GM12878 (cell line): ENCODE measurements at regions not wholly inside any gene's neighbourhood (a gene's known extent, or its start where the extent isn't known, plus 50 kb on each side); places are given as distances from the start of the nearest gene placed in this dataset.

Source experiments
- ATAC-seq: fragments of 200-7000 bp; cut with Tn5 transposase; 3 replicates; pipeline ENCODE4 v1.9.1; 2020; ENCODE audit warnings: mild to moderate bottlenecking, moderate library complexity
- BruUV-seq: library from RNA; stranded (reverse); fragments of 400-500 nt; replicated peaks from 2 replicates; lab custom pipeline; 2021; lab: Mats Ljungman, UMichigan
- CTCF ChIA-PET: fragments of 300-600 bp; sonication (Branson Sonifier 250); formaldehyde crosslinking; extraction: SDS; loops from one replicate; lab custom pipeline; 2021; ENCODE audit warnings: inconsistent platforms; lab: Yijun Ruan, JAX
- POLR2A ChIA-PET: fragments of 350-600 bp; formaldehyde crosslinking; extraction: SDS; loops from one replicate; lab custom pipeline; 2021; ENCODE audit warnings: inconsistent platforms; lab: Charles Lee
- RAD21 ChIA-PET: fragments of 300-600 bp; sonication (Branson Sonifier 250); formaldehyde crosslinking; loops from one replicate; lab custom pipeline; 2023; ENCODE audit warnings: antibody characterized with exemption; ENCODE audit not compliant: unreplicated experiment; lab: Charles Lee
- SMC1A ChIA-PET: fragments of 300-600 bp; sonication (Branson Sonifier 250); formaldehyde crosslinking; loops from one replicate; lab custom pipeline; 2023; ENCODE audit not compliant: unreplicated experiment, uncharacterized antibody; lab: Charles Lee
- DNase-seq: peaks from one replicate; pipeline ENCODE4 v3.0.0-alpha.2; 2011; ENCODE audit warnings: low read depth, low spot score
- FAIRE-seq: peaks from 3 replicates; lab custom pipeline; 2011; peaks lifted over from hg19 to GRCh38; lab: Jason Lieb, UNC
- H2AFZ ChIP-seq: 2 replicates; pipeline ENCODE4 v1.6.0; 2011; ENCODE audit warnings: low read depth, low read length, control low read depth; ENCODE audit not compliant: control insufficient read depth
- H3K27ac ChIP-seq: 2 replicates; pipeline ENCODE4 v1.5.1; 2011; ENCODE audit warnings: control low read depth; ENCODE audit not compliant: control insufficient read depth, insufficient read depth
- H3K27me3 ChIP-seq, 2 experiments: replicated peaks in 1 of 2; 2 replicates each; pipeline versions ENCODE4 v1.6.0 to v1.6.1; 2011; ENCODE audit warnings: low read length in 1 of 2; ENCODE audit not compliant: control insufficient read depth in 2 of 2, insufficient read depth in 2 of 2
- H3K36me3 ChIP-seq, 2 experiments: 2 replicates each; pipeline ENCODE4 v1.5.1; 2011; ENCODE audit warnings: low read length in 1 of 2; ENCODE audit not compliant: control insufficient read depth in 2 of 2, insufficient read depth in 2 of 2
- H3K4me1 ChIP-seq: 2 replicates; pipeline ENCODE4 v1.6.1; 2011; ENCODE audit warnings: mild to moderate bottlenecking, low read length, moderate library complexity, mixed read lengths; ENCODE audit not compliant: control insufficient read depth, insufficient read depth
- H3K4me2 ChIP-seq: 2 replicates; pipeline ENCODE4 v1.6.0; 2011; ENCODE audit warnings: control low read depth; ENCODE audit not compliant: control insufficient read depth, insufficient read depth
- H3K4me3 ChIP-seq: fragments of 200-600 bp; sonication (generic); 2 replicates; pipeline ENCODE4 v1.5.1; 2016
- H3K79me2 ChIP-seq: 2 replicates; pipeline ENCODE4 v1.6.0; 2011; ENCODE audit warnings: low read length; ENCODE audit not compliant: control insufficient read depth, insufficient read depth
- H3K9ac ChIP-seq: 2 replicates; pipeline ENCODE4 v1.8.0; 2011; ENCODE audit warnings: low read length, control low read depth, mixed read lengths; ENCODE audit not compliant: control insufficient read depth, insufficient read depth
- H3K9me3 ChIP-seq: replicated peaks from 3 replicates; pipeline ENCODE4 v1.5.1; 2011; ENCODE audit warnings: mild to moderate bottlenecking, low read length; ENCODE audit not compliant: control insufficient read depth, insufficient read depth
- H4K20me1 ChIP-seq: 2 replicates; pipeline ENCODE4 v1.6.0; 2011; ENCODE audit not compliant: control insufficient read depth, insufficient read depth
- ASH2L ChIP-seq: fragments of 300-600, 200-600 bp; sonication (generic); IDR thresholded peaks from 2 replicates; pipeline ENCODE4 v1.6.1; 2017; ENCODE audit warnings: low read depth, mild to moderate bottlenecking, borderline replicate concordance
- ATF2 ChIP-seq: IDR thresholded peaks from 2 replicates; pipeline ENCODE4 v1.6.1; 2012; ENCODE audit warnings: low read length, inconsistent platforms
- CEBPZ ChIP-seq: fragments of 150-350 bp; IDR thresholded peaks from 2 replicates; pipeline ENCODE4 v1.6.1; 2016; ENCODE audit warnings: low read depth, low read length
- EGR1 ChIP-seq, 2 experiments: IDR thresholded peaks; 1 replicate in 1 of 2; 2 replicates in 1 of 2; pipeline ENCODE4 v1.6.1; 2011 to 2012; ENCODE audit warnings: low read depth in 2 of 2, low read length in 2 of 2, borderline replicate concordance in 1 of 2, mild to moderate bottlenecking in 1 of 2, moderate library complexity in 1 of 2
- KDM1A ChIP-seq: fragments of 200-600 bp; sonication (generic); IDR thresholded peaks from 2 replicates; pipeline ENCODE4 v1.6.1; 2016; ENCODE audit warnings: borderline replicate concordance
- LARP7 ChIP-seq: fragments of 450-650 bp; IDR thresholded peaks from 2 replicates; pipeline ENCODE4 v1.6.1; 2017; ENCODE audit warnings: mild to moderate bottlenecking
- NFXL1 ChIP-seq: fragments of 450-650 bp; IDR thresholded peaks from 2 replicates; pipeline ENCODE4 v1.6.1; 2017; ENCODE audit warnings: antibody characterized with exemption, mild to moderate bottlenecking, borderline replicate concordance
- SKIL ChIP-seq: fragments of 450-650 bp; IDR thresholded peaks from 2 replicates; pipeline ENCODE4 v1.6.1; 2017; ENCODE audit warnings: mild to moderate bottlenecking, low read depth, inconsistent platforms; ENCODE audit not compliant: poor library complexity, severe bottlenecking
- STAT1 ChIP-seq: fragments of 450-650 bp; conservative IDR thresholded peaks from 2 replicates; pipeline ENCODE4 v1.6.1; 2014; ENCODE audit warnings: antibody characterized with exemption, mild to moderate bottlenecking
- TBL1XR1 ChIP-seq: IDR thresholded peaks from 2 replicates; pipeline ENCODE4 v1.6.1; 2012; ENCODE audit warnings: low read depth, low read length, improper control_type of control experiment
- TCF3 ChIP-seq: IDR thresholded peaks from 2 replicates; pipeline ENCODE4 v1.6.1; 2012; ENCODE audit warnings: low read depth, mild to moderate bottlenecking, low read length, borderline replicate concordance; ENCODE audit not compliant: insufficient read depth
- YY1 ChIP-seq: IDR thresholded peaks from 2 replicates; pipeline ENCODE4 v1.6.1; 2011; ENCODE audit warnings: low read depth, mild to moderate bottlenecking, low read length
- ZNF622 ChIP-seq: fragments of 450-650 bp; IDR thresholded peaks from 2 replicates; pipeline ENCODE4 v1.6.1; 2017; ENCODE audit warnings: mild to moderate bottlenecking, inconsistent platforms
- ZZZ3 ChIP-seq: IDR thresholded peaks from 2 replicates; pipeline ENCODE4 v1.6.1; 2011; ENCODE audit warnings: low read depth; ENCODE audit not compliant: control insufficient read depth, insufficient read length
- WGBS: methylation state at CpG from one replicate; pipeline ENCODE4 v1.1.6; 2016; ENCODE audit warnings: low lambda C conversion rate; ENCODE audit not compliant: insufficient replicate concordance, insufficient coverage; ENCODE audit errors: missing lambda C conversion rate; 5-methylcytosine and 5-hydroxymethylcytosine counted together
- in situ Hi-C: fragments of 300-500 bp; cut with MboI; formaldehyde crosslinking; loops from 9 replicates; pipeline ENCODE4 v1.14.3; 2018; ENCODE audit warnings: mixed read lengths
- intact Hi-C: fragments of 100-400 bp; cut with micrococcal nuclease; formaldehyde crosslinking; loops from one replicate; pipeline ENCODE4 v1.14.2; 2022; ENCODE audit not compliant: unreplicated experiment

GRCh38 chr5:56606192-56606591 is 209.2 kb upstream of the MAP3K1 start:
- POLR2A ChIA-PET: interaction anchor here (1.6 kb wide), 1 partner anchor 70 kb away, joined by 4 read pairs; no protein-coding TSS in a partner anchor
- RAD21 ChIA-PET: interaction anchor here (1.0 to 1.6 kb wide), 2 partner anchors 62 to 64 kb away, joined by 3 to 7 read pairs; no protein-coding TSS in a partner anchor
- no CpG with 5 or more reads among the region's 3 CpGs for WGBS
- H3K27ac ChIP-seq: no peak overlapping the region
- no peaks in the 10 kb centered on the region for H3K4me1 ChIP-seq
- H3K9me3 ChIP-seq: no peaks in the 10 kb centered on the region
- no peak overlapping the region for H3K4me2 ChIP-seq
- H3K4me3 ChIP-seq: no peak overlapping the region
- H3K36me3 ChIP-seq: no peaks in the 10 kb centered on the region
- in situ Hi-C loops (no loop called here), intact Hi-C loops (no loop called here)
- ATAC-seq (no peak), DNase-seq (no peak), FAIRE-seq (no peak)
- H4K20me1 ChIP-seq: no peaks in the 10 kb centered on the region
- CTCF ChIA-PET: no interaction called here
- BruUV-seq: no TSS peak
- H2AFZ ChIP-seq: no peak overlapping the region
- peaks cover 0 to 5% of the 10 kb centered on the region in 2 experiments; a peak in 1 of 4 replicates for H3K27me3 ChIP-seq
- H3K9ac ChIP-seq: no peak overlapping the region
- SMC1A ChIA-PET: interaction anchor here (1.1 to 1.3 kb wide), 2 partner anchors 11 to 61 kb away, joined by 3 read pairs; no protein-coding TSS in a partner anchor
- TF ChIP-seq EGR1 (IDR thresholded peaks at IDR 0.05; ENCODE audit: borderline replicate concordance in 1 of 2, low read depth in 2 of 2, low read length in 2 of 2) (no peak), ASH2L (no peak), LARP7 (no peak), ATF2 (no peak), ZZZ3 (no peak), KDM1A (no peak), ZNF622 (no peak), TBL1XR1 (no peak), CEBPZ (no peak), STAT1 (no peak), YY1 (no peak), NFXL1 (no peak), SKIL (no peak), TCF3 (no peak)
- H3K79me2 ChIP-seq: no peaks in the 10 kb centered on the region
